WTC11 (cell line): ENCODE measurements at regions not wholly inside any gene's neighbourhood (a gene's known extent, or its start where the extent isn't known, plus 50 kb on each side); places are given as distances from the start of the nearest gene placed in this dataset.

Experiments
- ATAC-seq: fragments of 200-7000 bp; cut with Tn5 transposase; 2 replicates; pipeline ENCODE4 v1.10.0; 2021; ENCODE audit warnings: mild to moderate bottlenecking, moderate library complexity
- CTCF ChIA-PET: fragments of 300-600 bp; sonication (Branson Sonifier 250); formaldehyde crosslinking; loops from one replicate; lab custom pipeline; 2021; ENCODE audit warnings: antibody characterized with exemption; lab: Charles Lee
- POLR2A ChIA-PET: fragments of 350-600 bp; sonication (Branson Sonifier 250); formaldehyde crosslinking; loops from one replicate; lab custom pipeline; 2021; ENCODE audit warnings: antibody characterized with exemption; lab: Charles Lee
- DNase-seq: peaks from one replicate; pipeline ENCODE4 v3.0.0; 2021; ENCODE audit warnings: low spot score
- H3K27ac Mint-ChIP-seq: 2 replicates; pipeline ENCODE4 v1.8.0; 2021; ENCODE audit warnings: mixed read lengths
- H3K27me3 Mint-ChIP-seq: 2 replicates; pipeline ENCODE4 v1.8.0; 2021; ENCODE audit warnings: low read depth, mild to moderate bottlenecking, moderate library complexity, mixed read lengths
- H3K36me3 Mint-ChIP-seq: 2 replicates; pipeline ENCODE4 v1.8.0; 2021; ENCODE audit warnings: mixed read lengths
- H3K4me1 Mint-ChIP-seq: 2 replicates; pipeline ENCODE4 v1.8.0; 2022; ENCODE audit warnings: mixed read lengths
- H3K4me3 Mint-ChIP-seq: 2 replicates; pipeline ENCODE4 v1.8.0; 2021; ENCODE audit warnings: mild to moderate bottlenecking, moderate library complexity, mixed read lengths
- H3K9me3 Mint-ChIP-seq: 2 replicates; pipeline ENCODE4 v1.8.0; 2021; ENCODE audit warnings: mixed read lengths
- ATF3 ChIP-seq: sonication (generic); formaldehyde crosslinking; conservative IDR thresholded peaks from 2 replicates; pipeline ENCODE4 v1.8.1; 2022; ENCODE audit warnings: mild to moderate bottlenecking, missing genetic modification reagents
- CREM ChIP-seq: sonication (generic); formaldehyde crosslinking; IDR thresholded peaks from 2 replicates; pipeline ENCODE4 v1.8.1; 2022; ENCODE audit warnings: mild to moderate bottlenecking, missing genetic modification reagents, moderate library complexity
- ERG ChIP-seq: fragments of 250-450 bp; sonication (Bioruptor Pico); IDR thresholded peaks from 2 replicates; pipeline ENCODE4 v1.8.0; 2021; ENCODE audit warnings: mild to moderate bottlenecking
- GRHL2 ChIP-seq: fragments of 250-450 bp; sonication (Bioruptor Pico); IDR thresholded peaks from 2 replicates; pipeline ENCODE4 v1.8.0; 2022; ENCODE audit warnings: mild to moderate bottlenecking, moderate library complexity; ENCODE audit not compliant: insufficient replicate concordance, severe bottlenecking
- JUN ChIP-seq: sonication (generic); formaldehyde crosslinking; IDR thresholded peaks from 2 replicates; pipeline ENCODE4 v1.8.0; 2023; ENCODE audit warnings: mild to moderate bottlenecking, missing genetic modification reagents
- KAT7 ChIP-seq: sonication (generic); formaldehyde crosslinking; IDR thresholded peaks from 2 replicates; pipeline ENCODE4 v1.8.1; 2023; ENCODE audit warnings: missing genetic modification reagents, mild to moderate bottlenecking, borderline replicate concordance
- MLX ChIP-seq: sonication (generic); formaldehyde crosslinking; IDR thresholded peaks from 2 replicates; pipeline ENCODE4 v1.8.1; 2023; ENCODE audit warnings: mild to moderate bottlenecking, missing genetic modification reagents, moderate library complexity
- NFE2L1 ChIP-seq: sonication (generic); formaldehyde crosslinking; IDR thresholded peaks from 2 replicates; pipeline ENCODE4 v1.8.1; 2023; ENCODE audit warnings: missing genetic modification reagents
- PRDM15 ChIP-seq: sonication (generic); formaldehyde crosslinking; IDR thresholded peaks from 2 replicates; pipeline ENCODE4 v1.8.0; 2022; ENCODE audit warnings: missing genetic modification reagents
- SP1 ChIP-seq: sonication (generic); formaldehyde crosslinking; conservative IDR thresholded peaks from 2 replicates; pipeline ENCODE4 v1.8.1; 2022; ENCODE audit warnings: missing genetic modification reagents
- TCF7 ChIP-seq: sonication (generic); formaldehyde crosslinking; IDR thresholded peaks from 2 replicates; pipeline ENCODE4 v1.8.0; 2022; ENCODE audit warnings: mild to moderate bottlenecking, low read depth, missing genetic modification reagents, moderate library complexity
- TEAD1 ChIP-seq: sonication (generic); formaldehyde crosslinking; IDR thresholded peaks from 2 replicates; pipeline ENCODE4 v1.8.0; 2022; ENCODE audit warnings: mild to moderate bottlenecking, missing genetic modification reagents
- USF1 ChIP-seq: sonication (generic); formaldehyde crosslinking; IDR thresholded peaks from 2 replicates; pipeline ENCODE4 v1.8.0; 2022; ENCODE audit warnings: mild to moderate bottlenecking, missing genetic modification reagents
- ZBTB21 ChIP-seq: sonication (generic); formaldehyde crosslinking; IDR thresholded peaks from 2 replicates; pipeline ENCODE4 v1.8.1; 2023; ENCODE audit warnings: mild to moderate bottlenecking, missing genetic modification reagents, borderline replicate concordance
- ZNF121 ChIP-seq: sonication (generic); formaldehyde crosslinking; IDR thresholded peaks from 2 replicates; pipeline ENCODE4 v1.8.0; 2023; ENCODE audit warnings: missing genetic modification reagents
- ZNF138 ChIP-seq: sonication (generic); formaldehyde crosslinking; conservative IDR thresholded peaks from 2 replicates; pipeline ENCODE4 v1.8.1; 2022; ENCODE audit warnings: mild to moderate bottlenecking, moderate library complexity, missing genetic modification reagents
- ZNF232 ChIP-seq: sonication (generic); formaldehyde crosslinking; IDR thresholded peaks from 2 replicates; pipeline ENCODE4 v1.8.0; 2022; ENCODE audit warnings: mild to moderate bottlenecking, missing genetic modification reagents
- ZNF263 ChIP-seq: sonication (generic); formaldehyde crosslinking; IDR thresholded peaks from 2 replicates; pipeline ENCODE4 v1.8.1; 2022; ENCODE audit warnings: low read depth, mild to moderate bottlenecking, moderate library complexity, missing genetic modification reagents
- ZNF423 ChIP-seq: fragments of 250-450 bp; sonication (Bioruptor Pico); IDR thresholded peaks from 2 replicates; pipeline ENCODE4 v2.1.2; 2022; ENCODE audit warnings: mild to moderate bottlenecking, moderate library complexity
- ZSCAN18 ChIP-seq: fragments of 250-450 bp; sonication (Bioruptor Pico); IDR thresholded peaks from 2 replicates; pipeline ENCODE4 v2.1.2; 2022; ENCODE audit warnings: mild to moderate bottlenecking, moderate library complexity

GRCh38 chr4:27101561-27101960 is 240.9 kb downstream of the STIM2 start (continued):
- TF ChIP-seq ERG (CRISPR knock-in tag) (no peak), GRHL2 (CRISPR knock-in tag) (no peak), USF1 (CRISPR knock-in tag) (no peak)

- no peaks in the 10 kb centered on the region for H3K36me3 Mint-ChIP-seq
- ChIA-PET CTCF (no interaction called here), POLR2A (no interaction called here)
- peaks cover 14% of the 10 kb centered on the region for H3K4me1 Mint-ChIP-seq
- no peak for DNase-seq
- no peaks in the 10 kb centered on the region for H3K9me3 Mint-ChIP-seq
- H3K4me3 Mint-ChIP-seq, result no peak overlapping the region
- no peak overlapping the region for H3K27ac Mint-ChIP-seq
- no peaks in the 10 kb centered on the region for H3K27me3 Mint-ChIP-seq
- ATAC-seq, result no peak
- TF ChIP-seq ATF3 (CRISPR knock-in tag) (no peak), JUN (no peak), SP1 (CRISPR knock-in tag) (no peak), GRHL2 (CRISPR knock-in tag) (no peak), NFE2L1 (CRISPR knock-in tag) (no peak), ZBTB21 (CRISPR knock-in tag) (no peak), MLX (CRISPR knock-in tag) (no peak), ZNF121 (no peak), ZNF138 (CRISPR knock-in tag) (no peak), ZSCAN18 (CRISPR knock-in tag) (no peak), ZNF263 (CRISPR knock-in tag) (no peak), TEAD1 (CRISPR knock-in tag) (no peak), CREM (CRISPR knock-in tag) (no peak), KAT7 (CRISPR knock-in tag) (no peak), ZNF423 (no peak), PRDM15 (CRISPR knock-in tag) (no peak), TCF7 (no peak), ZNF232 (CRISPR knock-in tag) (no peak)
These were observed 251.0 kb downstream of the STIM2 start for GRCh38 chr4:27111627-27112026.
